ENCODE measurements at regions not wholly inside any gene's neighbourhood (a gene's known extent, or its start where the extent isn't known, plus 50 kb on each side); places are given as distances from the start of the nearest gene placed in this dataset.

DNA sequence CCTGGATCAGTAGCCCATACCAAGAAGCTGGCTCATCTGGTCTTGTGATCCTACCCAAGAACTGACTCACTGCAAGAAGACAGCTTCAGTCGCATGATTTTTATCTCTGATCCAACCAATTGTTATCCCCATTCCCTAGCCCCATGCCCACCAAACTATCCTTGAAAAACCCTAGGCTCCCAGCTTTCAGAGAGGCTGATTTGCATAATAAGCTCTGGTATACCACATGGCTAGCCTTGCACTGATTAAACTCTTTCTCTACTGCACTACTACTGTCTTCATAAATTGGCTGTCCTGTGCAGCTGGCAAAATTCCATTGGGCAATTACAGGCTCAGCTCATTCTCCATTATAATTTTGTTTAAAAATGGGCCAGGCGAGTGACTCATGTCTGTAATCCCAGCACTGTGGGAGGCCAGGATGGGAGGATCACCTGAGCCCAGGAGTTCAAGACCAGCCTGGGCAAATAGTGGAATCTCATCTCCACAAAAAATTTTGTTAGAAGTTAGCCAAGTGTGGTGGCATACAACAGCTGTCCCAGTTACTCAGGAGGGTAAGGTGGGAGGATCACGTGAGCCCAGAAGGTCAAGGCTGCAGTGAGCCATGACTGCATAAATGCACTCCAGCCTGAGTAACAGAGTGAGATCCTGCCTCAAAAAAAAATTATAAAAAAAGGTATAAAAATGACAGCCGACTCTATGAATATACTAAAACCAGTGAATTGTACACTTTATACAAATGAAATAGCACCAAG, 76.7 kb upstream of the EIF5 start:
- H3K27me3 ChIP-seq (ENCODE audit: insufficient read depth in 3 of 3, low read length in 2 of 3): peaks cover 0 to 2% (median 0%) of the 10 kb centered on the region in 3 donors
- no peak for TF ChIP-seq CTCF (IDR thresholded peaks at IDR 0.05)
- no peaks in the 10 kb centered on the region for H3K9me3 ChIP-seq
- peaks cover 6% of the 10 kb centered on the region for H3K4me1 ChIP-seq
- ATAC-seq (no peak), DNase-seq (no peak)
- intact Hi-C loops (cut with DNase I): no loop called here
- H3K36me3 ChIP-seq (ENCODE audit: insufficient read depth in 1 of 2, low read depth in 1 of 2): no peaks in the 10 kb centered on the region
- no peak overlapping the region for H3K4me3 ChIP-seq
- H3K27ac ChIP-seq: no peak overlapping the region
- WGBS, 3 donors: 90 to 92% (median 90%) methylated on average over 4 of the region's 4 CpGs

DNA sequence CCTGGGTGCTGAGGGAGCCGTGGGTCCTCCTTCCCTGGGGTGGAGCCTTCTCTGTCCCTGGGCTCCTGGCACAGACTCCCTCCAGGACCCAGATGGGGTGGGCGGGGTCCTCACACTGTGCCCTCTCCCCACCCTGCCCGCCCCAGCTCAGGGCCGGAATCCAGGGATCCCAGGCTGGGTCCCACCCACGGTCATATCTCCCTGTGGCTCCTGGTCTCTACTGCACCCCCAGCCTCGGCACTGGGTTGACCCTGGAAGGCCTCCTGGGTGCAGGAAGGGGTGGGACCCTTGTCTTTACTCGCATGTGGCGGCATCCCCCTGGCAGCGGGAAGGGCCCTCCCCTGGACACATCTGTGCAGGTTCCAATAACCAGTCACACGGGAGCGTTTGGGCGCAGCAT, 75.8 kb upstream of the EIF5 start:
- DNase-seq (no peak), ATAC-seq (no peak)
- Histone ChIP-seq H3K27me3 (ENCODE audit: insufficient read depth in 3 of 3, low read length in 2 of 3) (peaks cover 0 to 2% (median 0%) of the 10 kb centered on the region in 3 donors), H3K27ac (no peak overlapping the region), H3K36me3 (ENCODE audit: insufficient read depth in 1 of 2, low read depth in 1 of 2) (no peaks in the 10 kb centered on the region), H3K4me1 (peaks cover 6% of the 10 kb centered on the region), H3K4me3 (no peak overlapping the region), H3K9me3 (no peaks in the 10 kb centered on the region)
- intact Hi-C loops (cut with DNase I): no loop called here
- TF ChIP-seq CTCF (IDR thresholded peaks at IDR 0.05): no peak
- 87 to 92% (median 89%) methylated on average over 12 of the region's 12 CpGs for WGBS, 3 donors

- intact Hi-C loops (cut with DNase I): no loop called here
- Histone ChIP-seq H3K9me3 (no peaks in the 10 kb centered on the region), H3K27me3 (ENCODE audit: insufficient read depth in 3 of 3, low read length in 2 of 3) (peaks cover 0 to 2% (median 0%) of the 10 kb centered on the region in 3 donors), H3K36me3 (ENCODE audit: insufficient read depth in 1 of 2, low read depth in 1 of 2) (no peaks in the 10 kb centered on the region), H3K27ac (no peak overlapping the region), H3K4me1 (peaks cover 6% of the 10 kb centered on the region), H3K4me3 (no peak overlapping the region)
- DNase-seq (no peak), ATAC-seq (no peak)
- no peak for TF ChIP-seq CTCF (IDR thresholded peaks at IDR 0.05)
- WGBS, 3 donors: 94 to 97% (median 97%) methylated on average over 10 of the region's 10 CpGs
Measured at GRCh38 chr14:103259184-103259583, 74.9 kb upstream of the EIF5 start.

- DNase-seq: peak in 1 of 2 donors; percentile 59
- WGBS, 3 donors: 35 to 46% (median 38%) methylated on average over 18 to 19 of the region's 19 CpGs
- TF ChIP-seq CTCF (IDR thresholded peaks at IDR 0.05): no peak
Measured at GRCh38 chr14:103259801-103260628, 74.0 kb upstream of the EIF5 start.

More at GRCh38 chr14:103259801-103260628, 74.0 kb upstream of the EIF5 start:
- Histone ChIP-seq H3K27me3 (ENCODE audit: insufficient read depth in 3 of 3, low read length in 2 of 3) (peaks cover 0 to 2% (median 0%) of the 10 kb centered on the region in 3 donors), H3K36me3 (ENCODE audit: insufficient read depth in 1 of 2, low read depth in 1 of 2) (no peaks in the 10 kb centered on the region), H3K9me3 (no peaks in the 10 kb centered on the region), H3K27ac (peak overlapping the region; percentile 62), H3K4me1 (peaks cover 6% of the 10 kb centered on the region), H3K4me3 (peak overlapping the region; percentile 77)
- ATAC-seq: peak in 3 of 4 donors; percentile 60 to 73 (median 61)
- intact Hi-C loops (cut with DNase I): no loop called here

All from psoas muscle (tissue), 7 donors.